PC-9 (cell line): ENCODE measurements at regions not wholly inside any gene's neighbourhood (a gene's known extent, or its start where the extent isn't known, plus 50 kb on each side); places are given as distances from the start of the nearest gene placed in this dataset.

Experiments
- BruUV-seq: library from RNA; stranded (reverse); fragments of 400-500 nt; replicated peaks from 2 replicates; lab custom pipeline; 2021; lab: Mats Ljungman, UMichigan
- CTCF ChIA-PET: fragments of 300-600 bp; sonication (Branson Sonifier 250); formaldehyde crosslinking; loops from one replicate; lab custom pipeline; 2022; ENCODE audit warnings: antibody characterized with exemption; lab: Charles Lee
- POLR2A ChIA-PET: fragments of 300-600 bp; sonication (Branson Sonifier 250); formaldehyde crosslinking; loops from one replicate; lab custom pipeline; 2022; ENCODE audit warnings: antibody characterized with exemption; ENCODE audit not compliant: unreplicated experiment; lab: Charles Lee
- DNase-seq, 2 experiments: peaks; one replicate each; pipeline versions ENCODE4 v3.0.0 to v3.0.0-alpha.2; 2015 to 2022; ENCODE audit warnings: mixed read lengths in 1 of 2
- H2AFZ ChIP-seq: fragments of 200-600 bp; sonication (generic); 2 replicates; pipeline ENCODE4 v1.8.1; 2017; ENCODE audit warnings: antibody characterized with exemption
- H3F3A ChIP-seq: fragments of 200-600 bp; sonication (generic); 2 replicates; pipeline ENCODE4 v1.8.1; 2017; ENCODE audit warnings: antibody characterized with exemption, mild to moderate bottlenecking, low read depth; ENCODE audit not compliant: insufficient read depth
- H3K27ac ChIP-seq: fragments of 200-600 bp; sonication (generic); 2 replicates; pipeline ENCODE4 v1.6.1; 2016; ENCODE audit warnings: mixed run types
- H3K27me3 ChIP-seq: fragments of 200-600 bp; sonication (generic); 2 replicates; pipeline ENCODE4 v1.6.1; 2016; ENCODE audit warnings: low read depth, mixed run types; ENCODE audit not compliant: insufficient read depth
- H3K36me3 ChIP-seq: fragments of 200-600 bp; sonication (generic); 2 replicates; pipeline ENCODE4 v1.6.1; 2016; ENCODE audit warnings: low read depth, mixed run types
- H3K4me1 ChIP-seq: fragments of 200-600 bp; sonication (generic); replicated peaks from 2 replicates; pipeline ENCODE4 v1.6.1; 2016; ENCODE audit warnings: mixed run types; ENCODE audit not compliant: insufficient read depth
- H3K4me2 ChIP-seq: fragments of 200-600 bp; sonication (generic); 2 replicates; pipeline ENCODE4 v1.6.1; 2017; ENCODE audit warnings: mixed run types
- H3K4me3 ChIP-seq: fragments of 200-600 bp; sonication (generic); 2 replicates; pipeline ENCODE4 v1.6.1; 2016; ENCODE audit warnings: mixed run types
- H3K79me2 ChIP-seq: fragments of 200-600 bp; sonication (generic); 2 replicates; pipeline ENCODE4 v1.6.1; 2017; ENCODE audit warnings: low read depth, mixed run types
- H3K9me2 ChIP-seq: fragments of 200-600 bp; sonication (generic); 2 replicates; pipeline ENCODE4 v1.8.1; 2017; ENCODE audit warnings: mild to moderate bottlenecking; ENCODE audit not compliant: insufficient read depth
- H3K9me3 ChIP-seq: fragments of 200-600 bp; sonication (generic); 2 replicates; pipeline ENCODE4 v1.8.1; 2016; ENCODE audit warnings: low read depth; ENCODE audit not compliant: insufficient read depth
- H4K20me1 ChIP-seq: fragments of 200-600 bp; sonication (generic); 2 replicates; pipeline ENCODE4 v1.8.1; 2017; ENCODE audit not compliant: insufficient read depth
- CTCF ChIP-seq: fragments of 200-600 bp; sonication (generic); conservative IDR thresholded peaks from 2 replicates; pipeline ENCODE4 v1.6.1; 2017; ENCODE audit warnings: mixed run types, antibody characterized with exemption, mild to moderate bottlenecking, moderate library complexity
- EZH2 ChIP-seq: fragments of 200-600 bp; sonication (generic); IDR thresholded peaks from 2 replicates; pipeline ENCODE4 v1.8.0; 2017; ENCODE audit warnings: antibody characterized with exemption, low read depth
- intact Hi-C: fragments of 100-400 bp; cut with micrococcal nuclease; formaldehyde crosslinking; loops from one replicate; pipeline ENCODE4 v1.10.0; 2022; ENCODE audit not compliant: unreplicated experiment

GRCh38 chr6:81640891-81641290, 111.6 kb downstream of the TENT5A start:
- POLR2A ChIA-PET, result no interaction called here
- CTCF ChIA-PET, result no interaction called here

GRCh38 chr6:81640126-81640525, 112.4 kb downstream of the TENT5A start:
- no peaks in the 10 kb centered on the region for H3K27me3 ChIP-seq
- H3K9me2 ChIP-seq, result no peaks in the 10 kb centered on the region
- H3K36me3 ChIP-seq, result no peaks in the 10 kb centered on the region
- H3K4me2 ChIP-seq, result no peak overlapping the region
- no peaks in the 10 kb centered on the region for H3K79me2 ChIP-seq
- H3K4me3 ChIP-seq, result no peak overlapping the region
- no peaks in the 10 kb centered on the region for H3K9me3 ChIP-seq
- H3F3A ChIP-seq, result no peaks in the 10 kb centered on the region
- H4K20me1 ChIP-seq, result no peaks in the 10 kb centered on the region
- intact Hi-C loops, result no loop called here
- no peak overlapping the region for H2AFZ ChIP-seq
- H3K27ac ChIP-seq, result no peak overlapping the region
- TF ChIP-seq EZH2, result no peak
- no peak for TF ChIP-seq CTCF
- no TSS peak for BruUV-seq
- ChIA-PET CTCF (no interaction called here), POLR2A (no interaction called here)
- peaks cover 18% of the 10 kb centered on the region; the same call in 1 of the 2 replicates for H3K4me1 ChIP-seq
- DNase-seq, result no peak

More at GRCh38 chr6:81640891-81641290, 111.6 kb downstream of the TENT5A start:
- Histone ChIP-seq H3K36me3 (no peaks in the 10 kb centered on the region), H3K9me2 (no peaks in the 10 kb centered on the region), H3F3A (no peaks in the 10 kb centered on the region), H3K4me1 (peaks cover 18% of the 10 kb centered on the region; the same call in 1 of the 2 replicates), H3K4me2 (no peak overlapping the region), H4K20me1 (no peaks in the 10 kb centered on the region), H3K79me2 (no peaks in the 10 kb centered on the region), H3K27me3 (no peaks in the 10 kb centered on the region), H3K9me3 (no peaks in the 10 kb centered on the region), H3K27ac (no peak overlapping the region), H3K4me3 (no peak overlapping the region), H2AFZ (no peak overlapping the region)
- BruUV-seq, result no TSS peak
- DNase-seq, result no peak
- intact Hi-C loops, result no loop called here
- no peak for TF ChIP-seq CTCF
- no peak for TF ChIP-seq EZH2

- Histone ChIP-seq H3K27ac (0 out of 2 replicates have a peak overlapping the region, but pooled peaks have one; percentile 11), H3K27me3 (no peaks in the 10 kb centered on the region), H3K4me3 (no peak overlapping the region), H2AFZ (0 out of 2 replicates have a peak overlapping the region, but pooled peaks have one; percentile 9), H3K9me2 (no peaks in the 10 kb centered on the region), H3F3A (no peaks in the 10 kb centered on the region), H3K36me3 (no peaks in the 10 kb centered on the region), H3K4me1 (peaks cover 18% of the 10 kb centered on the region; the same call in 1 of the 2 replicates), H3K9me3 (no peaks in the 10 kb centered on the region), H3K4me2 (peak overlapping the region; percentile 19), H3K79me2 (no peaks in the 10 kb centered on the region), H4K20me1 (no peaks in the 10 kb centered on the region)
- ChIA-PET POLR2A (no interaction called here), CTCF (no interaction called here)
- DNase-seq, result peak in 1 of 2 experiments; percentile 68
- intact Hi-C loops, result no loop called here
- no TSS peak for BruUV-seq
- TF ChIP-seq CTCF, result no peak
- TF ChIP-seq EZH2, result no peak
Observed at GRCh38 chr6:81638366-81638765, 114.1 kb downstream of the TENT5A start.
